Upper lobe of right lung (tissue), 1 donor: ENCODE measurements at regions not wholly inside any gene's neighbourhood (a gene's known extent, or its start where the extent isn't known, plus 50 kb on each side); places are given as distances from the start of the nearest gene placed in this dataset.

Experiments used
- ATAC-seq: fragments of 200-7000 bp; cut with Tn5 transposase; one replicate; pipeline ENCODE4 v1.9.1; 2020; ENCODE audit warnings: mild to moderate bottlenecking, moderate library complexity
- DNase-seq: peaks from one replicate; pipeline ENCODE4 v3.0.0-alpha.2; 2020
- H3K27ac ChIP-seq: fragments of 200-600 bp; one replicate; pipeline ENCODE4 v1.8.0; 2022
- H3K27me3 ChIP-seq: fragments of 200-600 bp; one replicate; pipeline ENCODE4 v1.8.0; 2022; ENCODE audit warnings: mild to moderate bottlenecking
- H3K36me3 ChIP-seq: fragments of 200-600 bp; one replicate; pipeline ENCODE4 v1.8.0; 2022
- H3K4me1 ChIP-seq: fragments of 200-600 bp; one replicate; pipeline ENCODE4 v1.8.0; 2022
- H3K4me3 ChIP-seq: fragments of 200-600 bp; one replicate; pipeline ENCODE4 v1.8.0; 2022; ENCODE audit warnings: mild to moderate bottlenecking
- H3K9me3 ChIP-seq: fragments of 200-600 bp; one replicate; pipeline ENCODE4 v1.8.0; 2022
- CTCF ChIP-seq: fragments of 200-600 bp; IDR thresholded peaks from one replicate; pipeline ENCODE4 v1.8.0; 2022; ENCODE audit warnings: antibody characterized with exemption
- intact Hi-C: fragments of 100-400 bp; cut with DNase I; formaldehyde crosslinking; loops from one replicate; pipeline ENCODE4 v1.11.0; 2022
- donor health status: DM: no; HTN: yes; CAD: no; lungs with severe emphysema.

GRCh38 chr5:153437251-153437650 lies 53.2 kb upstream of the GRIA1 start:
- no peak overlapping the region for H3K27ac ChIP-seq

GRCh38 chr5:153439130-153439529 lies 51.3 kb upstream of the GRIA1 start:
- Histone ChIP-seq H3K4me1 (no peaks in the 10 kb centered on the region), H3K9me3 (no peaks in the 10 kb centered on the region), H3K27me3 (no peaks in the 10 kb centered on the region), H3K4me3 (no peak overlapping the region), H3K27ac (no peak overlapping the region), H3K36me3 (no peaks in the 10 kb centered on the region)
- no peak for ATAC-seq
- intact Hi-C loops, result no loop called here
- DNase-seq, result no peak
- TF ChIP-seq CTCF, result no peak

More at GRCh38 chr5:153437251-153437650, 53.2 kb upstream of the GRIA1 start:
- DNase-seq (no peak), ATAC-seq (no peak)
- intact Hi-C loops, result no loop called here
- no peaks in the 10 kb centered on the region for H3K27me3 ChIP-seq
- no peaks in the 10 kb centered on the region for H3K4me1 ChIP-seq
- H3K9me3 ChIP-seq, result no peaks in the 10 kb centered on the region
- no peak overlapping the region for H3K4me3 ChIP-seq
- no peak for TF ChIP-seq CTCF
- no peaks in the 10 kb centered on the region for H3K36me3 ChIP-seq
